ENCODE measurements at regions not wholly inside any gene's neighbourhood (a gene's known extent, or its start where the extent isn't known, plus 50 kb on each side); places are given as distances from the start of the nearest gene placed in this dataset.

- no peak for TF ChIP-seq POLR2AphosphoS5 (IDR thresholded peaks at IDR 0.05; ENCODE audit: low read depth, low read length)
- TF ChIP-seq POLR2A (IDR thresholded peaks at IDR 0.05; ENCODE audit: low read depth, low read length) = no peak
- TF ChIP-seq TAF1 (IDR thresholded peaks at IDR 0.05; ENCODE audit: low read depth, low read length) = no peak
- no peak for TF ChIP-seq SPI1 (IDR thresholded peaks at IDR 0.05; ENCODE audit: low read depth, low read length)
- TF ChIP-seq PAX5 (IDR thresholded peaks at IDR 0.05; ENCODE audit: insufficient read depth, low read length, severe bottlenecking) = no peak
Measured at GRCh38 chr10:109619914-109620313, 303.4 kb downstream of the XPNPEP1 start.
